Transverse colon (tissue), 4 donors: ENCODE measurements at regions not wholly inside any gene's neighbourhood (a gene's known extent, or its start where the extent isn't known, plus 50 kb on each side); places are given as distances from the start of the nearest gene placed in this dataset.

Experiments used
- DNase-seq: peaks from one replicate; pipeline ENCODE4 v3.0.0-alpha.2; 2019
- H3K27ac ChIP-seq, 4 donors: fragments of 200-600 bp; sonication (generic); 2 replicates each; pipeline ENCODE4 v1.5.1; 2016 to 2018; ENCODE audit warnings: inconsistent platforms in 4 of 4
- H3K27me3 ChIP-seq: fragments of 200-600 bp; sonication (generic); 2 replicates; pipeline ENCODE4 v1.5.1; 2017; ENCODE audit warnings: inconsistent platforms
- H3K36me3 ChIP-seq, 4 donors: fragments of 200-600 bp; sonication (generic); 2 replicates each; pipeline ENCODE4 v1.5.1; 2017 to 2019; ENCODE audit warnings: inconsistent platforms in 4 of 4
- H3K4me1 ChIP-seq, 4 donors: fragments of 200-600 bp; sonication (generic); 2 replicates each; pipeline ENCODE4 v1.5.1; 2017 to 2020; ENCODE audit warnings: inconsistent platforms in 4 of 4
- H3K4me3 ChIP-seq, 4 donors: fragments of 200-600 bp; sonication (generic); 1 replicate in 1 of 4; 2 replicates in 3 of 4; pipeline versions ENCODE4 v1.5.1 to v1.6.1; 2017 to 2019; ENCODE audit warnings: inconsistent platforms in 4 of 4
- H3K9me3 ChIP-seq, 2 donors: fragments of 200-600 bp; sonication (generic); 2 replicates each; pipeline ENCODE4 v1.5.1; 2017 to 2019; ENCODE audit warnings: inconsistent platforms in 2 of 2
- EP300 ChIP-seq: sonication (generic); formaldehyde crosslinking; IDR thresholded peaks from one replicate; pipeline ENCODE4 v1.6.1; 2017; ENCODE audit warnings: antibody characterized with exemption, low read depth
- POLR2A ChIP-seq: fragments of 450-650 bp; IDR thresholded peaks from one replicate; pipeline ENCODE4 v1.6.1; 2016; ENCODE audit warnings: antibody characterized with exemption, mild to moderate bottlenecking, moderate library complexity
- POLR2AphosphoS5 ChIP-seq, 3 donors: sonication (generic); formaldehyde crosslinking; IDR thresholded peaks; one replicate each; pipeline ENCODE4 v1.6.1; 2016; ENCODE audit warnings: antibody characterized with exemption in 3 of 3
- WGBS, 2 donors: methylation state at CpG; one replicate each; pipeline ENCODE4 v1.1.5; 2018; ENCODE audit warnings: low coverage in 1 of 2; 5-methylcytosine and 5-hydroxymethylcytosine counted together
- in situ Hi-C, 4 donors: fragments of 200-750 bp; cut with MboI; loops; one replicate each; pipeline versions ENCODE4 v1.15.0 to v1.15.1; 2017; ENCODE audit warnings: low sequenced_read_pairs in 3 of 4, low pct_ligation_motif_present in 1 of 4, low pct_unique_long_range_greater_than_20kb in 1 of 4
- intact Hi-C: fragments of 100-400 bp; cut with DNase I; formaldehyde crosslinking; loops from one replicate; pipeline ENCODE4 v1.15.1; 2023; ENCODE audit warnings: low total_unique reads
- TF ChIP-seq, protein P1 (sequence below), 5 experiments: fragments of 200-600 bp in 3 of 5; fragments of 450-650 bp in 2 of 5; sonication (generic) in 3 of 5; IDR thresholded peaks; 1 replicate in 2 of 5; 2 replicates in 3 of 5; pipeline ENCODE4 v1.5.1; 2016 to 2017; ENCODE audit warnings: antibody characterized with exemption in 5 of 5, inconsistent platforms in 3 of 5, mild to moderate bottlenecking in 2 of 5, moderate library complexity in 1 of 5

DNA sequence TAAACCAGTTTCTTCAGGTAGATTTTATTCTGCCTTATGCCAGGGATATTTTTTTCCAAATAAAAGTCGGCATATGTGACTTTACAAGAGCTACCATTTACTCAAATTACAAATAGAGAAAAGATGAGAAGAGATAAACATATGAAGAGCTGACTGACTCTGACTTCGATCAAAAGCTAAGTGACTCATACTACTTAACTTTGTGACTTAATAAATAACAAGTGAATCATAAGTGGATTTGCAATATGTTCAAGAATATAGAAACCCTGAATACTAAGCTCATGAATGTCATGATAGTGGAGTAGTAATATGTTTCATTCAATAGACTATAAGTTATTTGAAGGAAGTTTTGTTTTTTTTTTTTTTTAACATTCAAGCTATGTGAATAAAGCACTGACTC, 130.5 kb upstream of the ANO3 start:
- WGBS, 2 donors = 49 to 59% methylated on average over 2 of the region's 2 CpGs
- intact Hi-C loops = no loop called here
- DNase-seq = no peak
- Histone ChIP-seq H3K27ac (no peak overlapping the region), H3K36me3 (no peaks in the 10 kb centered on the region), H3K27me3 (no peaks in the 10 kb centered on the region), H3K9me3 (no peaks in the 10 kb centered on the region), H3K4me1 (no peaks in the 10 kb centered on the region), H3K4me3 (no peak overlapping the region)
- no peak for TF ChIP-seq POLR2AphosphoS5 (IDR thresholded peaks at IDR 0.05)
- TF ChIP-seq, protein P1, sequence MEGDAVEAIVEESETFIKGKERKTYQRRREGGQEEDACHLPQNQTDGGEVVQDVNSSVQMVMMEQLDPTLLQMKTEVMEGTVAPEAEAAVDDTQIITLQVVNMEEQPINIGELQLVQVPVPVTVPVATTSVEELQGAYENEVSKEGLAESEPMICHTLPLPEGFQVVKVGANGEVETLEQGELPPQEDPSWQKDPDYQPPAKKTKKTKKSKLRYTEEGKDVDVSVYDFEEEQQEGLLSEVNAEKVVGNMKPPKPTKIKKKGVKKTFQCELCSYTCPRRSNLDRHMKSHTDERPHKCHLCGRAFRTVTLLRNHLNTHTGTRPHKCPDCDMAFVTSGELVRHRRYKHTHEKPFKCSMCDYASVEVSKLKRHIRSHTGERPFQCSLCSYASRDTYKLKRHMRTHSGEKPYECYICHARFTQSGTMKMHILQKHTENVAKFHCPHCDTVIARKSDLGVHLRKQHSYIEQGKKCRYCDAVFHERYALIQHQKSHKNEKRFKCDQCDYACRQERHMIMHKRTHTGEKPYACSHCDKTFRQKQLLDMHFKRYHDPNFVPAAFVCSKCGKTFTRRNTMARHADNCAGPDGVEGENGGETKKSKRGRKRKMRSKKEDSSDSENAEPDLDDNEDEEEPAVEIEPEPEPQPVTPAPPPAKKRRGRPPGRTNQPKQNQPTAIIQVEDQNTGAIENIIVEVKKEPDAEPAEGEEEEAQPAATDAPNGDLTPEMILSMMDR (IDR thresholded peaks at IDR 0.05) = no peak
- TF ChIP-seq POLR2A = no peak
- TF ChIP-seq EP300 = no peak
- in situ Hi-C loops = no loop called here

DNA sequence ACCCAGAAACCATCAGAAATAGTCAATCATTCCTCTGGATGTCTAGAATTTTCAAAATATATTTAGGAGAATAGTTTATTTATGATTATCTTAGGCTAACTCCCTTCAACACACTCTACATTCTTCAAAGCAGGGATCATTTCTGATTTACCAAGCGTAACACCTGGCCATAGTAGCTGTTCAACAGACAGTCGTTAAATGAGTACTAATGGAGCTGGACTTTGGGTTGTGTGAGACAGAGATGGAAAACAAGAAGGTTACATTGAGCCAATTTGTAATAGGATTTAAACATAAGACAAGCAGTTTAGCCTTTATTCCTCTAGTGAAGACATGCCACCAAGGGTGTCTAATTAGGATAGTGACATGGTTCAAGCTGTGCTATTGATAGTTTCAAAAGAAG, 129.2 kb upstream of the ANO3 start:
- in situ Hi-C loops = no loop called here
- WGBS, 2 donors = 92 to 100% methylated on average over 1 to 2 of the region's 2 CpGs

DNA sequence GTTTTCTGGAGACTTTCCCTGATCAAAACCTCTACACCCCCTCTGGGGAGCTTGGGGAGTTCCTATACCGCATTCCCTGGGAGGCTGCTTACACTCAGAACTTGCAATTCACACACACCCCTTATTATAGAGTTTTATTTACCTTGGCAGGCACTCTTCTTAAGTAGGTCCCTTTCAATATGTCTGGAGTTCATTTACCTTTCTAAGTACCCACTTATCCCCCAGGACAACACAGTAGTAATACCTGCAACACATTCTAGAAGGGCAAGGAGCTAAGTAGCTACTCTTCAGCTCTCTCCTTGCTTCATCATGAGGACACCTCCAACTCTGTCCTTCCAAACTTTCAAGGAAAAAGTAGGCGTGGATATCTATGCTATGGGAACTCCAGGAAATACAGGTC, 127.8 kb upstream of the ANO3 start:
- no peaks in the 10 kb centered on the region for H3K27me3 ChIP-seq
- H3K9me3 ChIP-seq = no peaks in the 10 kb centered on the region
- H3K4me1 ChIP-seq = no peaks in the 10 kb centered on the region
- H3K4me3 ChIP-seq = no peak overlapping the region
- intact Hi-C loops = no loop called here
- DNase-seq = no peak
- 61 to 64% methylated on average over 2 of the region's 2 CpGs for WGBS, 2 donors
- no peaks in the 10 kb centered on the region for H3K36me3 ChIP-seq
- TF ChIP-seq POLR2AphosphoS5 (IDR thresholded peaks at IDR 0.05) = no peak
- no peak for TF ChIP-seq POLR2A
- TF ChIP-seq, protein P1 (IDR thresholded peaks at IDR 0.05) = no peak
- no peak for TF ChIP-seq EP300
- H3K27ac ChIP-seq = no peak overlapping the region
- in situ Hi-C loops = no loop called here

More for the DNA sequence above, 129.2 kb upstream of the ANO3 start:
- H3K27ac ChIP-seq = no peak overlapping the region
- H3K9me3 ChIP-seq = no peaks in the 10 kb centered on the region
- H3K36me3 ChIP-seq = no peaks in the 10 kb centered on the region
- DNase-seq = no peak
- H3K27me3 ChIP-seq = no peaks in the 10 kb centered on the region
- TF ChIP-seq POLR2AphosphoS5 (IDR thresholded peaks at IDR 0.05) (no peak), POLR2A (no peak), EP300 (no peak)
- TF ChIP-seq, protein P1 (IDR thresholded peaks at IDR 0.05) = no peak
- H3K4me3 ChIP-seq = no peak overlapping the region
- no peaks in the 10 kb centered on the region for H3K4me1 ChIP-seq
- intact Hi-C loops = no loop called here

DNA sequence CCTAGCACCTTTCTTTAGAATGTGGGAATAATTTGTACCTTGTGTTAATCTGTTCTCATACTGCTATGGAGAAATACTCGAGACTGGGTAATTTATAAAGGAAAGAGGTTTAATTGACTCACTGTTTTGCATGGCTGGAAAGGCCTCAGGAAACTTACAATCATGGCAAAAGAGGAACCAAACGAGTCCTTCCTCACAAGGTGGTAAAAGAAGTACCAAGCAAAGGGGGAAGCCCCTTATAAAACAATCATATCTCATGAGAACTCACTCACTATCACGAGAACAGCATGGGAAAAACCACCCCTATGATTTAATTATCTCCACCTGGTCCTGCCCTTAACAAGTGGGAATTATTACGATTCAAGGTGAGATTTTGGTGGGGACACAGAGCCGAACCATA, 127.1 kb upstream of the ANO3 start:
- no peak for TF ChIP-seq EP300
- TF ChIP-seq, protein P1 (IDR thresholded peaks at IDR 0.05) = no peak
- TF ChIP-seq POLR2AphosphoS5 (IDR thresholded peaks at IDR 0.05) = no peak
- TF ChIP-seq POLR2A = no peak
- Histone ChIP-seq H3K27me3 (no peaks in the 10 kb centered on the region), H3K27ac (no peak overlapping the region), H3K4me1 (no peaks in the 10 kb centered on the region), H3K4me3 (no peak overlapping the region), H3K9me3 (no peaks in the 10 kb centered on the region), H3K36me3 (no peaks in the 10 kb centered on the region)
- no peak for DNase-seq
- in situ Hi-C loops = no loop called here
- WGBS, 2 donors = 60 to 67% methylated on average over 4 to 5 of the region's 5 CpGs
- intact Hi-C loops = no loop called here
